Fibroblast of villous mesenchyme (primary cell): ENCODE measurements at regions not wholly inside any gene's neighbourhood (a gene's known extent, or its start where the extent isn't known, plus 50 kb on each side); places are given as distances from the start of the nearest gene placed in this dataset.

Experiments used
- DNase-seq: peaks from one replicate; pipeline ENCODE4 v3.0.0-alpha.2; 2010; ENCODE audit warnings: low read depth
- H3K4me3 ChIP-seq: 2 replicates; pipeline ENCODE4 v1.5.1; 2011; ENCODE audit warnings: low read depth, mild to moderate bottlenecking, low read length
- CTCF ChIP-seq: IDR thresholded peaks from 2 replicates; pipeline ENCODE4 v1.5.1; 2012; ENCODE audit warnings: low read depth, mild to moderate bottlenecking, low read length; ENCODE audit not compliant: insufficient read depth

DNA sequence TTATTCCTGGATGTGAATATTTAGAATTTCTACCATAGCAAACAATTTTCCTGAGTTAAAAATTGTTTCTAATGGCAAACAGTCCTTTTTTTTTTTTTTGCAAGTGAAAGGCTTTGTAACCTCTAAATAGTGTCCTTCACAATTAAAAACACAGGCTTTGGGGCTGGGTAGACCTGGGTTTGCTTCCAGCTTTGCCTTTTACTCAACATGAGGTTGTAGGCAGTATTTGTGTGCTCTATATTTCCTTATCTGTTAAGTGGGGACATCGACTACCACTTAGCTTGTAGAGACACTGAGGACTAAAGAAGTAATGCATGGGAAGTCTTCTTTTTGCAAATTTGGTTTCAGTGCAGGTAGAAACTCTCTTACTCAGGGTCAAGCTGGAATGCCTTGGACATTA, 169.4 kb upstream of the GRB10 start:
- no peak overlapping the region for H3K4me3 ChIP-seq
- TF ChIP-seq CTCF, result no peak
- no peak for DNase-seq

- TF ChIP-seq CTCF, result no peak
- H3K4me3 ChIP-seq, result no peak overlapping the region
- no peak for DNase-seq
Observed at GRCh38 chr7:50943482-50943881, 160.8 kb upstream of the GRB10 start.

DNA sequence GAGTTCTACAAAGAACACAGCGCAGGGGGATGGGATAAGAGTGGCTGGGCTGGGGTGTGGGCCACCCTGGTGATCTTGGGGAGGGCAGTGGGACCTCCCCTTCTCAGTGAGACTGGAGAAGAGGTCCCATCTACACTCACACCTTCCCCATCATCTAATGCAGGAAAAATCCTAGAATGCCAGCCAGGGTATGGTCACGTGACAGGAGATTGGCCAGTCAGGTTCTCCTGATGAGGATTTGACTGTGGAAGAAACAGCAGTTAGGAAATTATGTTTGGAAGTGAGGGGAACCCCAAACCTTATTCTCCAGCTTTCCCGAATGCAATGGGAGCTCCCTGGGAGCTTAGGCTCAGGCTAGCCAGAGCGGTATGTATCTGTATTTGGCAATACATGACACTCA, 158.8 kb upstream of the GRB10 start:
- H3K4me3 ChIP-seq, result no peak overlapping the region
- DNase-seq, result no peak
- TF ChIP-seq CTCF, result no peak

DNA sequence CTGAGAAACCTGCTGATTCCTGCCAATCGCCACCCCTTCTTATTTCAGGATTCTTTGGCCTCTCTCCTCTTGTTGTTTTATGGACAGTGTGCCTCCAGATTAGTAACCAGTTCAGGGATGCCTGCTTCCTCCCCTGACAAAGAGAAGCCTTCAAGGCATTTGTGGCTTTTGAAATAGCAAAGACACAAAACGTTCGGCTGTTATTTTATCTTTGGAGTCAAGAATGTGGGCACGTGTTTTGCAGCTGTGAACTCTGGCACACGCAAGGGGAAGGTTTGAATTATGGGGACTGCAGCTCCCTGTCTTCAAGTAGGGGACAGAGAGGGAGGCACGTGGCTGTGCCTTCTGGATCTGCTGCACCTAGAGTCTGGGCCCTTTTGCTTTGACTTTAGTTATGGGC, 157.9 kb upstream of the GRB10 start:
- no peak overlapping the region for H3K4me3 ChIP-seq
- TF ChIP-seq CTCF, result no peak
- peak; percentile 22 for DNase-seq

- no peak for TF ChIP-seq CTCF
- DNase-seq, result peak; percentile 13
Observed at GRCh38 chr7:50939021-50939420, 156.3 kb upstream of the GRB10 start.

GRCh38 chr7:50937727-50938126, 155.0 kb upstream of the GRB10 start:
- TF ChIP-seq CTCF, result no peak
- no peak overlapping the region for H3K4me3 ChIP-seq
- DNase-seq, result no peak

More at GRCh38 chr7:50939021-50939420, 156.3 kb upstream of the GRB10 start:
- H3K4me3 ChIP-seq, result no peak overlapping the region

DNA sequence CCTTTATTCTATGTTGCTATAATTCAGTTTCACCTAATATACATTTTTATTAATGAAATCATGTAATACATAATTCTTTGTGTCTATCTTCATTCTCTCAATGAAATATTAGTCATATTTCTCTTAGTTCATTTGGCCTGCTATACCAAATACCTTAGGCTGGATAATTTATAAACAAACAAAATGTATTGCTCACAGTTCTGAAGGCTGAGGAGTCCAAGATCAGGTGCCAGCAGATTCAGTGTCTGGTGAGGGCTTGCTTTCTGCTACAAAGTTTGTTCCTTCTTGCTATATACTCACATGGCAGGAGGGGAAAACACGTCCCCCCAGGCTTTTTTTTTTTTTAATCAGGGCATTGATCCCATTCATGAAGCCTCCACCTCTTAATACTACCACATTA, 143.4 kb upstream of the GRB10 start:
- DNase-seq, result no peak
- no peak overlapping the region for H3K4me3 ChIP-seq
- no peak for TF ChIP-seq CTCF
